ENCODE measurements at regions not wholly inside any gene's neighbourhood (a gene's known extent, or its start where the extent isn't known, plus 50 kb on each side); places are given as distances from the start of the nearest gene placed in this dataset.

DNA sequence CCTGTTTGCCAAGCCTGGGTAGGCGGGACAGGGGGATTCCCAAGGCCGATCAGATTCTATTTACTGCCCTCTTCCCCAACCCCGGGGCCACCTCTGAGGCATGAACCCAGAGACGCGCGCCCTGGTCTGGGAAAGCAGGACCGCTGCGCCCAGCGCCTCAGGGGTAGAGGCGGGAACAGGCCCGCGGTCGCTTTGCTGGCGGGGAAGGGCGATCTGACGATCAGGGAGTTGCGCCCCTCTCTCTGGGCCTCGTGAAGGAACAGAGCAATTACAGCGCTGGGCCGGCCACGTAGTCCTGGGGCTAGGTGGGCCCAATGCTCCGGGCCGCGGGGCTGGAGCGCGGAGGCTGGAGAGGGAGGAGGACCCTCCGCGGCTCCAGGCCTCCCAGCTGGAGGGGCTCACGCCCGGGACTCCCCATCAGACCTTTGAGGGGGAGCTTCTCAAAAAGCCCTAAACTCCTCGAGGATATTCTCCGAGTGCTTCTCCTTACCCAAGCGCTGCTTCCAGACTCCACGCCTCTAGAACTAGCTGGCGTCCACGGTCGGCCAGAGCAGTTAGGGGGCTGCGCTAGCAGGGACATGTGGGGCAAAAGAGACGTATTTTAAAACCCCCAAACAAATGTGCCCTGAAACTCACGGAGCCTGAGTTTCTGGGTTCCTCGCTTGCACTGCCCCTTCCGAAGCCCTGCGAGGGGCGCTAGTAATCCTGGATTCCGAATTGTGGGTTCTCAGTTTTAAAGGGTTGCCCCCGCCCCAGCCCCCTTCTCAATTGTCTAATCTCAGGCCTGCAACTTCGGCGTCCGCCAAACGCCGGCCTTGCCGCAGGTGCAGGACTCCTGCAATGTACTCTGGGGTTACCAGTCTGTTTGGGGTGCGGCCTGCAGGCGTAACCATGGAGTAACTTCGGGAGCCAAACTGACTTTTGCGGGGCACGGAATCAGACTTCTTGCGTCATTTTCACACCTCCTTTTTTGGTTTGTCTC lies 57.6 kb downstream of the TMEM174 start:
- peaks cover 0 to 30% (median 13%) of the 10 kb centered on the region in 4 donors for H3K4me1 Mint-ChIP-seq
- peaks cover 0 to 3% (median 0%) of the 10 kb centered on the region in 7 donors for H3K9me3 Mint-ChIP-seq
- Histone ChIP-seq H3K27ac (ENCODE audit: insufficient read depth, low read length, poor library complexity, severe bottlenecking) (no peak overlapping the region), H3K4me1 (ENCODE audit: control insufficient read depth, insufficient read depth, low read length, poor library complexity, severe bottlenecking) (peaks cover 14% of the 10 kb centered on the region), H3K36me3 (ENCODE audit: control insufficient read depth, insufficient read depth, low read length) (no peaks in the 10 kb centered on the region), H3K27me3 (ENCODE audit: control insufficient read depth, insufficient read depth, low read length) (peaks cover 35% of the 10 kb centered on the region), H3K9me3 (ENCODE audit: control insufficient read depth in 2 of 2, low read length in 2 of 2) (no peaks in the 10 kb centered on the region), H3K4me3 (ENCODE audit: low read depth, low read length) (no peak overlapping the region)
- H3K36me3 Mint-ChIP-seq: no peaks in the 10 kb centered on the region
- DNase-seq (no peak), ATAC-seq (ENCODE audit: low read depth in 2 of 2) (no peak)
- H3K27ac Mint-ChIP-seq: no peak overlapping the region
- H3K4me3 Mint-ChIP-seq: peak overlapping the region in 1 of 4 donors; percentile 38
- H3K27me3 Mint-ChIP-seq: peaks cover 85% of the 10 kb centered on the region

DNA sequence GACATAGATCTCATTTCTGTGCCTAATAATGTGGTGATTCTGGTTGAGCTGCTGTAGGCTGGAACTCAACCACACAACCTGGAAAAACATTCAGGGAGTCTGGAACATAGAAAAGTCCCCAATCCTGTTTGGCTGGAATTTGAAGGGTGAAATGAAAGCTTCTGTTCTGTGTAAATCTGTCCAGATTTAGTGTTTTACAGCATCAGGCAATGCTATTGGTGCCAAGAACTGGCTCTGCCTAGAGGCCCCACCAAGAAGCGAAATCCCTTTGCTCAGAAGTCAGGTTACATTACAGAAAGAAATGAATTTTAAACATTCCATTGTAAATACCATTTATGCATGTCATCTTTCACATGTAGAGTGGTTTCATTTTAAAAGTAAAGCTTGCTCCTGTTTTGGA lies 56.3 kb downstream of the TMEM174 start:
- Mint-ChIP-seq H3K27ac (no peak overlapping the region), H3K4me3 (no peak overlapping the region)

DNA sequence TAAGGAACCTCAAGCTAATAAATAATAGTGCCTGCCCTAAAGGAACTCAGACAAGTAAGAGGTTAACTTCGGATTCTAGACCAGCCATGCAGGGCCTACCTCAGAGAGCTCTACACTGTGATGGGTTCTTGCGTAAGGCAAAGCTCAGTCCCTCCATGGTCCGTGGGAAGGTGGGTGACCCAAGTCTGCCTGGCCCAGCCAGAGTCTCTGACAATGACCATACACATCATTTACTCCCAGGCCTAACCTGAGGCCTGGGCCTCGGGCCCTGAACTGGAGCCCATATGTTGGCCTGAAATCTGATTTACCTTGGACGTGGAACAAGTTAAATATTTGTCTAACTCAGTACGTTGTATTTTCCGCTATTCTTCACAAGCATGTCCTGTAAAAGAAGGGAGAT lies 55.1 kb downstream of the TMEM174 start:
- Histone ChIP-seq H3K27me3 (ENCODE audit: control insufficient read depth, insufficient read depth, low read length) (peaks cover 42% of the 10 kb centered on the region), H3K36me3 (ENCODE audit: control insufficient read depth, insufficient read depth, low read length) (no peaks in the 10 kb centered on the region), H3K4me3 (ENCODE audit: low read depth, low read length) (no peak overlapping the region), H3K4me1 (ENCODE audit: control insufficient read depth, insufficient read depth, low read length, poor library complexity, severe bottlenecking) (peaks cover 3% of the 10 kb centered on the region), H3K9me3 (ENCODE audit: control insufficient read depth in 2 of 2, low read length in 2 of 2) (no peaks in the 10 kb centered on the region), H3K27ac (ENCODE audit: insufficient read depth, low read length, poor library complexity, severe bottlenecking) (no peak overlapping the region)
- DNase-seq (no peak), ATAC-seq (ENCODE audit: low read depth in 2 of 2) (no peak)
- H3K9me3 Mint-ChIP-seq: peaks cover 0 to 3% (median 0%) of the 10 kb centered on the region in 7 donors
- no peak overlapping the region for H3K27ac Mint-ChIP-seq
- peaks cover 0 to 18% (median 9%) of the 10 kb centered on the region in 4 donors for H3K4me1 Mint-ChIP-seq
- peaks cover 87% of the 10 kb centered on the region for H3K27me3 Mint-ChIP-seq
- H3K4me3 Mint-ChIP-seq: no peak overlapping the region
- H3K36me3 Mint-ChIP-seq: no peaks in the 10 kb centered on the region

More for the DNA sequence above, 56.3 kb downstream of the TMEM174 start:
- no peak for DNase-seq
- no peaks in the 10 kb centered on the region for H3K36me3 Mint-ChIP-seq
- Histone ChIP-seq H3K27me3 (ENCODE audit: control insufficient read depth, insufficient read depth, low read length) (peaks cover 40% of the 10 kb centered on the region), H3K4me3 (ENCODE audit: low read depth, low read length) (no peak overlapping the region), H3K27ac (ENCODE audit: insufficient read depth, low read length, poor library complexity, severe bottlenecking) (no peak overlapping the region), H3K36me3 (ENCODE audit: control insufficient read depth, insufficient read depth, low read length) (no peaks in the 10 kb centered on the region), H3K9me3 (ENCODE audit: control insufficient read depth in 2 of 2, low read length in 2 of 2) (no peaks in the 10 kb centered on the region), H3K4me1 (ENCODE audit: control insufficient read depth, insufficient read depth, low read length, poor library complexity, severe bottlenecking) (peaks cover 14% of the 10 kb centered on the region)
- peaks cover 0 to 25% (median 10%) of the 10 kb centered on the region in 4 donors for H3K4me1 Mint-ChIP-seq
- no peak for ATAC-seq (ENCODE audit: low read depth in 2 of 2)
- H3K9me3 Mint-ChIP-seq: peaks cover 0 to 3% (median 0%) of the 10 kb centered on the region in 7 donors
- H3K27me3 Mint-ChIP-seq: peaks cover 84% of the 10 kb centered on the region
